ENCODE measurements at regions not wholly inside any gene's neighbourhood (a gene's known extent, or its start where the extent isn't known, plus 50 kb on each side); places are given as distances from the start of the nearest gene placed in this dataset.

DNA sequence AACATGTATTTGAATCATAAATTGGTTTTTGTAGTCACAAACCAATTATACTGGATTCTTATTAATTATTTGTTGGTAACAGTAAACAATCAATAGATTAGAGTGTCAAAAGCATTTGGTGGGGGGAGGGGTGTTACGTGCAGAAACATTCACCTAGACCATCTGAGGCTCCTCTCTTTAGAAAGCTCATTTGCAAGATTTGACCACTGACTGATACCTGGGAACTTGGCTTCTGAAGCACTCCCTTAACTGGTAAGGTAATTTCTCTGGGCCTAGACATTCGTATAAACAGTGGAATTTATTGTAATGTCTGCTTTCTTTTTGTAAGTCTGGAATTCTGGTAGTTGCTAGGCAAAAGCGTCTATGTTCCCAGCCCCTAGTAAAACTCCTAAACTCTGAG is 243.8 kb upstream of the GBE1 start:
- no peaks in the 10 kb centered on the region for H3K9me3 Mint-ChIP-seq (ENCODE audit: unreplicated experiment)

GRCh38 chr3:82004266-82004665 is 242.8 kb upstream of the GBE1 start:
- no peak for DNase-seq (ENCODE audit: low spot score)
- TF ChIP-seq, protein P1, sequence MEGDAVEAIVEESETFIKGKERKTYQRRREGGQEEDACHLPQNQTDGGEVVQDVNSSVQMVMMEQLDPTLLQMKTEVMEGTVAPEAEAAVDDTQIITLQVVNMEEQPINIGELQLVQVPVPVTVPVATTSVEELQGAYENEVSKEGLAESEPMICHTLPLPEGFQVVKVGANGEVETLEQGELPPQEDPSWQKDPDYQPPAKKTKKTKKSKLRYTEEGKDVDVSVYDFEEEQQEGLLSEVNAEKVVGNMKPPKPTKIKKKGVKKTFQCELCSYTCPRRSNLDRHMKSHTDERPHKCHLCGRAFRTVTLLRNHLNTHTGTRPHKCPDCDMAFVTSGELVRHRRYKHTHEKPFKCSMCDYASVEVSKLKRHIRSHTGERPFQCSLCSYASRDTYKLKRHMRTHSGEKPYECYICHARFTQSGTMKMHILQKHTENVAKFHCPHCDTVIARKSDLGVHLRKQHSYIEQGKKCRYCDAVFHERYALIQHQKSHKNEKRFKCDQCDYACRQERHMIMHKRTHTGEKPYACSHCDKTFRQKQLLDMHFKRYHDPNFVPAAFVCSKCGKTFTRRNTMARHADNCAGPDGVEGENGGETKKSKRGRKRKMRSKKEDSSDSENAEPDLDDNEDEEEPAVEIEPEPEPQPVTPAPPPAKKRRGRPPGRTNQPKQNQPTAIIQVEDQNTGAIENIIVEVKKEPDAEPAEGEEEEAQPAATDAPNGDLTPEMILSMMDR (IDR thresholded peaks at IDR 0.05; ENCODE audit: unreplicated experiment), result no peak
- H3K4me3 Mint-ChIP-seq (ENCODE audit: unreplicated experiment), result no peak overlapping the region

More for the DNA sequence above, 243.8 kb upstream of the GBE1 start:
- Mint-ChIP-seq H3K36me3 (ENCODE audit: low read depth, unreplicated experiment) (no peaks in the 10 kb centered on the region), H3K4me1 (ENCODE audit: unreplicated experiment) (peaks cover 12% of the 10 kb centered on the region), H3K4me3 (ENCODE audit: unreplicated experiment) (no peak overlapping the region), H3K27ac (ENCODE audit: unreplicated experiment) (no peak overlapping the region), H3K27me3 (ENCODE audit: unreplicated experiment) (peaks cover 2% of the 10 kb centered on the region)
- TF ChIP-seq, protein P1 (IDR thresholded peaks at IDR 0.05; ENCODE audit: unreplicated experiment), result no peak
- no peak for DNase-seq (ENCODE audit: low spot score)

GRCh38 chr3:82002986-82003642 is 241.7 kb upstream of the GBE1 start:
- Mint-ChIP-seq H3K27ac (ENCODE audit: unreplicated experiment) (no peak overlapping the region), H3K4me3 (ENCODE audit: unreplicated experiment) (no peak overlapping the region), H3K27me3 (ENCODE audit: unreplicated experiment) (no peaks in the 10 kb centered on the region), H3K9me3 (ENCODE audit: unreplicated experiment) (no peaks in the 10 kb centered on the region), H3K36me3 (ENCODE audit: low read depth, unreplicated experiment) (no peaks in the 10 kb centered on the region), H3K4me1 (ENCODE audit: unreplicated experiment) (peaks cover 12% of the 10 kb centered on the region)
- no peak for DNase-seq (ENCODE audit: low spot score)
- TF ChIP-seq, protein P1 (IDR thresholded peaks at IDR 0.05; ENCODE audit: unreplicated experiment), result no peak

More at GRCh38 chr3:82004266-82004665, 242.8 kb upstream of the GBE1 start:
- peaks cover 2% of the 10 kb centered on the region for H3K27me3 Mint-ChIP-seq (ENCODE audit: unreplicated experiment)
- no peak overlapping the region for H3K27ac Mint-ChIP-seq (ENCODE audit: unreplicated experiment)
- no peaks in the 10 kb centered on the region for H3K36me3 Mint-ChIP-seq (ENCODE audit: low read depth, unreplicated experiment)
- H3K4me1 Mint-ChIP-seq (ENCODE audit: unreplicated experiment), result peaks cover 12% of the 10 kb centered on the region
- H3K9me3 Mint-ChIP-seq (ENCODE audit: unreplicated experiment), result no peaks in the 10 kb centered on the region

DNA sequence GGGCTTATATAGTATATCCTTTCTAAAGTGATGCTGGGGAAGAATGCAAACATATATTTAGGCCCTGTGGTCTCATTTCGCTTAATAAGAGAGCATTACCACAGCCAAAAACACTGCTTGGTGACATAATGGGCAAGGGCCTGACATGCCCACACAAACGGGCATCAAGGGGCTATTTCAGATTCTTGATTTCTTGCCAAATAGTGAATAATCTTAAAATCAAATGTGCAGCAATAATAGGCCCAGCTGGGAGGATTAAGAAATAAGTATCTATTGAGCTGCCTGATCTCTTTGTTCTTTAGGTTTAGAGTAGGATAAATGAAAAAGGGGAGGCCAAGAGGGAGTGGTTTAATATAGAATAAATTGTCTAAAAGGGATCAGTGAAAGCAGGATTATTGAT is 241.0 kb upstream of the GBE1 start:
- H3K27ac Mint-ChIP-seq (ENCODE audit: unreplicated experiment), result peak overlapping the region; percentile 67
- H3K27me3 Mint-ChIP-seq (ENCODE audit: unreplicated experiment), result no peaks in the 10 kb centered on the region

More for the DNA sequence above, 241.0 kb upstream of the GBE1 start:
- H3K9me3 Mint-ChIP-seq (ENCODE audit: unreplicated experiment), result no peaks in the 10 kb centered on the region
- H3K36me3 Mint-ChIP-seq (ENCODE audit: low read depth, unreplicated experiment), result no peaks in the 10 kb centered on the region
- TF ChIP-seq, protein P1 (IDR thresholded peaks at IDR 0.05; ENCODE audit: unreplicated experiment), result no peak
- H3K4me3 Mint-ChIP-seq (ENCODE audit: unreplicated experiment), result no peak overlapping the region
- H3K4me1 Mint-ChIP-seq (ENCODE audit: unreplicated experiment), result peaks cover 12% of the 10 kb centered on the region
- DNase-seq (ENCODE audit: low spot score), result no peak
